GM18511 (cell line): ENCODE measurements at regions not wholly inside any gene's neighbourhood (a gene's known extent, or its start where the extent isn't known, plus 50 kb on each side); places are given as distances from the start of the nearest gene placed in this dataset.
"Not testable (repeated sequence)": the region's sequence is repeated elsewhere in the genome, so short reads cannot be mapped to it uniquely, and the experiment has no call there.

ENCODE experiments used
- ATAC-seq: cut with Tn5 transposase; IDR thresholded peaks from one replicate; pipeline ENCODE4 v1.9.1; 2021; ENCODE audit warnings: mild to moderate bottlenecking, moderate library complexity; ENCODE audit not compliant: unreplicated experiment

GRCh38 chr7:50920031-50920635, 137.4 kb upstream of the GRB10 start:
- no peak for ATAC-seq

- no peak for ATAC-seq
Observed at GRCh38 chr7:50915621-50916020, 132.9 kb upstream of the GRB10 start.

DNA sequence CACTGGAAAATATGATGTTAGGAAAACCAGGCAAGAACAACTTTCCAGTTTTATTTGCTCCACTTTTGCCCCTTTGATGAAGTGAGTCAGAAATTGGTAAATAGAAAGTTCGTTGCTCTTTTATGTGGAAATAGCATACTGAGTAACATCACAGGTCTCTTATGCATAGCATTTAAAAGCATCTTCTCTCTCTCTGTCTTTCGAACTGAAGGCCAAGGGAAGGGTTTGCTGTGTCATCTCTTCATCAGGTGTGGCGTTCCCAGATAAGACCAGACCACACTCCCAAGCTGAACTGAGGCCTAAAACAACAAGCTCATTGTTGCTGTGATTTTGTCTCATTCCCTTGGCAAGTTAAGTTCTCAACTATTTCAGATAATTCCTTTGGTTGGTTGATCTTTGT, 131.8 kb upstream of the GRB10 start:
- no peak for ATAC-seq

- no peak for ATAC-seq
Observed at GRCh38 chr7:50908628-50909290, 126.1 kb upstream of the GRB10 start.

GRCh38 chr7:50898604-50899477, 116.1 kb upstream of the GRB10 start:
- not testable (repeated sequence) for ATAC-seq

DNA sequence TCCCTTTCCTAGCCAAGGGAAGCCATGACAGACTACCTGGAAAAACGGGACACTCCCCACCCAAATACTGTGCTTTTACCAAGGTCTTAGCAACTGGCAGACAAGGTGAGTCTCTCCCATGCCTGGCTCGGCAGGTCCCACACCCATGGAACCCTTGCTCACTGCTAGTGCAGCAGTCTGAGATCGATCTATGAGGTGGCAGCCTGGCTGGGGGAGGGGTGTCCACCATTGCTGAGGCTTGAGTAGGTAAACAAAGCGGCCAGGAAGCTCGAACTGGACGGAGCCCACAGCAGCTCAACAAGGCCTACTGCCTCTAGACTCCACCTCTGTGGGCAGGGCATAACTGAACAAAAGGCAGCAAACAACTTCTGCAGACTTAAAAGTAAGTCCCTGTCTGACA, 104.4 kb upstream of the GRB10 start:
- not testable (repeated sequence) for ATAC-seq

GRCh38 chr7:50872437-50872836, 89.7 kb upstream of the GRB10 start:
- ATAC-seq, result no peak

- no peak for ATAC-seq
Observed at GRCh38 chr7:50869108-50869725, 86.5 kb upstream of the GRB10 start.

DNA sequence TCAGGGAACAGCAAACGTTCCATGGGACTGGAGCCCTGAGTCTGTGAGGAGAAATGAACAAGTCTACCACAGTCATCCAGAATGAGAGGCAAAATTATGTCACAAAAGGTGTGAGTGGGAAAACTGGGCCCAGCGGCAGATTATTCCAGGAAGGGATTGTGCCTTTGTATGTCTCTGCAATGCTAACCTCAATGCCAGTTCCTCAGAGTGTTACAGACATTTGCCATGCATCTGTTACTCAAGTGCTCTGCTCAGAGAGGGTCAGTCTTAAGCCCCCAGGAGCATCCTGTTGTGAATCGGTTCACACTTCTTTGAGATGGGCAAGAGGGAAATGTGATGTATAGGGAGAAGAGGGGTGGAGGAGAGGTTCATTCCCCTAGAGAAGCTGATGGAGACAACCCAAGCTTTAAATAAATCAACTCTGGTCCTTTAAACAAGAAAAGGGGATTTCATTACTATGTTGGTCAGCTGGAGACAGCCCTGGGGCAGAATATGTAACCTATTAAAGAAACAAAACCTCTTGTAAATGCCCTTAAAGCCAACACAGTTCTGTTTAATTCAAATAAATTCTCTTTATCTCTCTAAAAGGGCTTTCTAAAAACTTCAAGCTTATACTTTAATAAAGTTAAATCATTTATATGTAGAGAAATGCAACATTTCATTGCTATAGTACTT, 85.9 kb upstream of the GRB10 start:
- no peak for ATAC-seq

DNA sequence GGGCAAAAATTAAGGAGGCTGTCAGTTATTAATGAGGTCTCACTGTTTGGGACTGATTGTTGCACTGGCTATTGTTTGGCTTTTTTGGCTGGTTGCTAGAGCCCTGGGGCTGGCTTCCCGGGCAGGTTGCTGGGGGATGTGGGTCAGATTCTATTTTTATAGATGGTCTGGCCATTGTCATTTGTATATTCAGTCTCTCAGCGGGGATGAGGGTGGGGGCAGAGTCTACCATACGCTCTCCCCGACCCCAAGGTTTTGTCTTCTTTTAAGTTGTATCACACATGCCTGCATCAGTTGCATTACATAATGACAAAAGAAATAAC, 84.3 kb upstream of the GRB10 start:
- ATAC-seq, result no peak

- ATAC-seq, result no peak
Observed at GRCh38 chr7:50866343-50867033, 83.8 kb upstream of the GRB10 start.

DNA sequence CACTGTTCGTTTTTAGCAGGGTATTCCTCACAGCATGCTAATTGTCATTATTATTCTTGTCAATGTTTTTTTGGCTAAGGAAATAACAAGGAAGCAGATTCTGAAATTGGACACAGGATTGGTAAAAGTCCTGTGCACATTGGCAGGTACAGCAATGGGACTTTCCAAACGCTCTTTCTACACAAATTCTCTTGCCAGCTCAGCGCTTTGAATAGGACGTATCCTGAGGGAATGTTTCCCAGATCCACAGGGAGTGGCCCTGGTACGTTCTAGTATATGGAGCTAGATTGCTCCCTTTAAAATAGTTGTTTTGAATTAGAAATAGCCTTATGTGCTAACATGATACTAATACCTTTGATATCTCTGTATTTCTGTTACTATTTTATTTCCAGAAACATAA, 82.8 kb upstream of the GRB10 start:
- no peak for ATAC-seq

GRCh38 chr7:50864694-50865093, 82.0 kb upstream of the GRB10 start:
- no peak for ATAC-seq

- no peak for ATAC-seq
Observed at GRCh38 chr7:50863053-50863452, 80.4 kb upstream of the GRB10 start.

DNA sequence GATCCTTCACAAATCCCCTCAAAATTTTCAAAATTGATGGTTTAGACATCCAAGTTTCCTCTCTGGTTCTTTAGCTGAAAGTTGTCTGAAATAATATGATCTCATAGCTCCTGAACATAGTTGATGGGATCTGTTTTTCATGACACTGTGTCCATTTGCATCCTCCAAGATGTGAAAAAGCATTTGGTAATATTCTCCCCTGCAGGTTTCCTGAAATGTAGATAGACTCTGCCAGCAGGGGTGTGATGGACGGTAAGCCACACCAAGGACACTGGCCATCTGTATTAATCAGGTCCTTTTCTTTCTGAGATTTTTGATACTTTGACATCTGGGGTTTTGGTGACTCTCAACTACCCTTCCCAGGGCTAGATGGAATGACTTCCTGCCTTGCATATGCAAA, 79.6 kb upstream of the GRB10 start:
- ATAC-seq, result no peak

GRCh38 chr7:50860598-50860997, 77.9 kb upstream of the GRB10 start:
- ATAC-seq, result no peak

GRCh38 chr7:50860174-50860573, 77.5 kb upstream of the GRB10 start:
- ATAC-seq, result no peak

- ATAC-seq, result no peak
Observed at GRCh38 chr7:50858528-50859245, 76.0 kb upstream of the GRB10 start.

DNA sequence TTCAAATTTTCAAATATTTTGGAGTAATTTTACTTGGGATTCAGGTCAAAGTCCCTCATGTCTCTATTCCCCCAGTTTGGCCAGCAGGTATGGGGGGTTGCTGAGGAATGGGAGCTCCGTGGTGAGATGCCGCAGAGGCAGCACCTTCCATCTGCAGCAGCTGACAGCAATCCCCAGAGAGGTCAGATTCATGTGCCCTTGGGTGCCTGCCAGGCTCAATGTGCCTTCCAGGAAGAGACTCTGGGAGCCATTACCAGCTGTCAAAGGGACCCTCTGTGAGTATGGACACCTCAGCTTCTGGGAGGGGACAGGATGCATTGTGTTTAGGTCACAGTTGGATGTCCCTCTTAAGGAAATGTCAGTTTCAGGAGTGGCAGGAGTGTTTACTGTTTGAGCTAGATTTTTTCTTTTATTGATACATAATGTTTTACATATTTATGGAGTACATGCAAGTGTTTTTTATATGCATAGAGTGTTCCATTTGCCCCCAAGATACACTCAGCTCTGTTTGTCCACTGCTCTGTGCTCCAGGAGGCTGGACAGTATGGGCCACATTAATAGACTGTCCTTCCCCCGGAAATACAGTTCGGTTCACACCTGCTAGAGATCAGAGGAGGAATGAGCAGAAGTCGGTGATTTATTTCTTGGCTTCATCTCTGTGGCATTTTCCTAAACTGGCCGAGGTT, 75.3 kb upstream of the GRB10 start:
- no peak for ATAC-seq
